Activated CD4-positive, CD25-positive, alpha-beta regulatory T cell treated with anti-CD3 and anti-CD28 coated beads, Interleukin-2, amount 50 U/mL, for 72 hours (primary cell): ENCODE measurements at regions not wholly inside any gene's neighbourhood (a gene's known extent, or its start where the extent isn't known, plus 50 kb on each side); places are given as distances from the start of the nearest gene placed in this dataset.

ENCODE experiments used
- DNase-seq: peaks from one replicate; pipeline ENCODE4 v3.0.0; 2021

GRCh38 chr4:3683077-3683743, 83.0 kb upstream of the ADRA2C start:
- no peak for DNase-seq

DNA sequence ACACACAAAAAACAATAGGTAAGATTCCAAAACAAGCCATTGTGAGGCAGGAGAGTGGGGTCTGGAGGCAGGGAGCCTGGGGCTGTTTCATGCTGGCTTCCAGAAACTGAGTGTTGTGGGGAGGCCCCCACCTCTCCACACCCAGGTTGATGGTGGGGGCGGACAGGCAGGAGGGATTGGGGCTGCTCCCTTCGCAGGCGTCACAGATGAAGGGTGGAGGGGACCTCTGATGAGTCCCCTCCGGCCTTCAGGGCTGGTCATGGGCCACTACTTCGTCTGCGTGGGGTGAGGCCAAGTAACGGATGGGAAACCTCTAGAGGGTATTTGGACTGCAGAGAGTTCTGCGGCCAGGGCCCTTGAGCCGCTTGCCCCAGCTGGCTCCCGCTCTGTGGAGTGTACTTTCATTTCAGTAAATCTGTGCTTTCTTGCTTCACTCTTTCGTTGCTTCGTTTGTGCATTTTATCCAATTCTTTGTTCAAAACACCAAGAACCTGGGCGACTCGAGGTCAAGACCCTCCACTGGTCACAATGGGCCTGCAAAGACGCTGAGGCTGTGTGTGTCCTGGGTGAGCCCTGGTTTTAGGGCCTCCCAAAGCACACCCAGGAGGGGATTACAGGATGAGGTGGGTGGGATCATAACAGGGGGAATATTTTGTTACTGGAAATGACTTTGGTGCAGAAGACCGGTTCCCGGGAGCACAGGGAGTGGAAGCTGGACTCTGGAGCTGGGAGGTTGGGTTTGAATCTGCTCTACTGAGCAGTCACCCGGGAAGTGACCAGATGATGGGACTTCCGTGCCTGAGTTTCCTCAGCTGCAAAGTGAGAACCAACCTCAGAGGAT, 83.7 kb upstream of the ADRA2C start:
- DNase-seq, result no peak

- no peak for DNase-seq
Measured at GRCh38 chr4:3681191-3681590, 85.0 kb upstream of the ADRA2C start.

- no peak for DNase-seq
Measured at GRCh38 chr4:3680656-3681055, 85.5 kb upstream of the ADRA2C start.

GRCh38 chr4:3679851-3680311, 86.3 kb upstream of the ADRA2C start:
- no peak for DNase-seq

- DNase-seq, result no peak
Measured at GRCh38 chr4:3679071-3679825, 86.9 kb upstream of the ADRA2C start.

- DNase-seq, result no peak
Measured at GRCh38 chr4:3677748-3678070, 88.5 kb upstream of the ADRA2C start.

DNA sequence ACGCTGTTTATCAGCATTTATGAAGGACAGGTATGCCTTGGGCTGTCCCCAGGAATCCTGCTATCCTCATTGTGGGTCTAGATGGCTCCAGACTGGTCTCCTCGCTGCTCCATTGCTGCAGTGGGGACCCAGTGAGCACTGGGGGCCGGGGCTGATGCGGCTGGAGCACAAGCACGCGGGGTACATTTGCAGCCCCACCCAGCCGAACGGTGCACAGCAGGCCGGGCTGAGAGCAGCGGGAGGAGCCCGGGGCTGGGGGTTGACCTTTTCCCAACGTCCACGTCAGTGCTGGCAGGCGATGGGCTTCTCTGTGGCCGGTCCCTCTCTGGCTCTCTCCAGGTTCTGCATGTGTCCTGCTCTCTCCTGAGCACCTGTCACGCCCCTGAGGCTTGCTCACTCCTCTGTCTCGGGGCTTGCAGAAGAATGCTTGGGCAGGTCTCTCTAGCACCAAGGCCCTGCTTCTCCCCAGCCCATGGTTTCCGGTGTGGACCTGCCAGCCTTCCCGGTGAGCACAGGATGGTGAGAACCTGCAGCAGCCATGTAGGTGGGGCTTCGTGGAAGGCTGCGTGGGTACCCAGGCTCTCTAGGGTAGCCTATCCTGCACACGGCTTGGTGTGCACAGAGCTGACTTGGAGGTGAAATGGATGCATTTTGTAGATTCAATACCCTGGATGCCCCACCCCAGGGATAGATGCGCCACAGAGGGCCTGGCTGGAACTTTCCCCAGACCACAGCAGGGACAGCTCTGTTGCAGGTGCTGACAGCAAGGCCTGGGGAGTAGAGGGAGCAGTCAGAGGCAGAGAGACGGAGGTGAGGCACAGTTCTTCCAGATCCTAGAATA, 89.1 kb upstream of the ADRA2C start:
- no peak for DNase-seq

DNA sequence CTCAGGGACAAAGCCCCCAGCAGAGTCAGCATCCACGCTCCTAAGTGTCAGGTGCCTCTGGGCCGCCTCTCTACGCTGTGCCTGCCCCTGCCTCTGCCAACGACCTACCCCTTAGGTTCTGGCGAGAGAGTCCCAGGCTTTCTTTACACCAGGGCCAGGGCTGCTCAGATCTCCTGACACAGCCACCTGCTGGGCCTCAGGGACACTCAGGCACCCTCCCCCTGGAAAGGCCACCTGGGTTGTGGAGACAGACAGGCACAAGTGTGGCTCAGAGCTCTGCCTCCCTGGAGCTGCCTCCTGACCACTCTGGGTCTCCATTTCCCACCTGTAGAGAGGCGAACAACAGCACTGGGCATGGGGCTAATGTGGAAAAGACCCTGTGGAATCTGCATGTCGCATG, 90.0 kb upstream of the ADRA2C start:
- DNase-seq, result no peak

DNA sequence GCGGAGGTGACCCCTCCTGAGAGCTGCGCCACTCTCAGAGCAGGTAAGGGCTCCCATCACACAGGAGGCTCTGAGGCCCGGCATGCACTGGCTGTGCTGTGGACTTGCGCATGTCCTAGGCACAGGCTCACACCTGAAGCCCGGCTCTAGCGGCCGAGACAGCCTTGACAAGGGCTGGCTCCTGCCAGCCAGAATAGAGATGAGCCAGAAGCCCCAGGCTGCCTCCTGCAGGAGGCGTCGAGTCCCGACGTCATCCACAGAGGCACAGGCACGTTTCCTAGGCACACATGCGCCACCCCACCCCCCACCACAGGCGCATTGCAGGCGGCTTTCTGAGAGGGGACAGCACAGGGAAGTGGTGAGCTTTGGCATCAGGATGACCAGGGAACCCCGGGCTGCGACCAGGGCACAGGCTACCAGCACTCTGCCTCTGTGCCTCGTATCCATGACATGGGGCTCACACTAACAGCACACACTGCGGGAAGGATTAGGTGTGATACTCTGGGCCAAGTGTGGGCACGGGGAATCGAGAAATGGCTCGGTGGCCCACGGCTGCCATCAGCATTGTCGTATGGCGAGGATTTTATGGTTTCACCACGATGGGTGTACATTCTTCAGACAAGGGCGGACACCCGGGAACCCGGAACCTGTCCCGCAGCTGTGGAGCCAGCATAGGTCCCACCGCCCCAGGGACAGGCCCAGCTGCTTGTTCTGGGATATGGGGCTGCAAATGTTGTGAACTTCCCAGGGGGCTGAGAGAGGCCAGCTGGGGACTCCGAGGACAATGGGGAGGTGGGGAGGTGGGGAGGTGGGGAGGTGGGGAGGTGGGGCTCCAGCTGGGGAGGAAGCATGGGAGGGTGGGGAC, 90.7 kb upstream of the ADRA2C start:
- no peak for DNase-seq

DNA sequence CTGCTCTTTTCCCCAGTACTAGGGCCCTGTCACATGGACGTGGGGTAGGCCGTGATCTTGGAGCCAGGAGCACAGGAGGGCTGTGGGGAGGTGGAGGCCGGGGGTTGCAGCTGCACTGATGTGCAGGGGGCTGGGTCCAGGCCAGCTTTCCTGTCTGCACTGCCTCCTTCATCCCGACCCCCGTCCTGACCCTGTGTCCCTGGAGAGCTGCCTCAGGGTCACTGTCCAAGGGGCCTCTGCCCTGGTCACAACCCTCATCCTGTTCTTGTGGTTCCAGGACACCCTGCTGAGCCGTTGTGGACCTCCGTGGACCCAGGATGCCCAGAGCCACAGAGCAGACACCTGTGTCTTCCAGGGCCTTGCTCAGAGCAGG, 91.7 kb upstream of the ADRA2C start:
- DNase-seq, result no peak

GRCh38 chr4:3673716-3674478, 92.3 kb upstream of the ADRA2C start:
- no peak for DNase-seq

DNA sequence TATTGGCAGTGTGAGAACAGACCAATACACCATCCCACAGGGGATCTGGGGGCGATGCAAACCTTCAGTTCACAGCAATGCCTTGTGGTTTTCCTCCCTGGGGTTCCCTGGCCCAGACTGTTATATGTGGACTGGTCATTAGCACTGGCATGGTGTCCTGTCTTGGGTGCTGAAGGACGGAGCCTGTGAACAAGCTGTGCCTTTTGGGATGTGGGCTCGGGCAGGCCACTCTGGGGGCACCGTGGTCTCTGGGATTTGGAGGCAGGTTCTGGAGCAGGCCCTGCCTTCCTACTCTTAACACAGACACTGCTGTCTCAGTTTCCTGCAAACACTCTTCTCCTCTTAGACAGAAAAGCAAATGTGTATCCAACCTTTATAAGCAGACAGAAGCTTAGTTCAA, 93.0 kb upstream of the ADRA2C start:
- DNase-seq, result no peak

GRCh38 chr4:3672465-3672831, 93.7 kb upstream of the ADRA2C start:
- no peak for DNase-seq

GRCh38 chr4:3671571-3672464, 94.4 kb upstream of the ADRA2C start:
- no peak for DNase-seq

- DNase-seq, result no peak
Measured at GRCh38 chr4:3670521-3671519, 95.4 kb upstream of the ADRA2C start.

DNA sequence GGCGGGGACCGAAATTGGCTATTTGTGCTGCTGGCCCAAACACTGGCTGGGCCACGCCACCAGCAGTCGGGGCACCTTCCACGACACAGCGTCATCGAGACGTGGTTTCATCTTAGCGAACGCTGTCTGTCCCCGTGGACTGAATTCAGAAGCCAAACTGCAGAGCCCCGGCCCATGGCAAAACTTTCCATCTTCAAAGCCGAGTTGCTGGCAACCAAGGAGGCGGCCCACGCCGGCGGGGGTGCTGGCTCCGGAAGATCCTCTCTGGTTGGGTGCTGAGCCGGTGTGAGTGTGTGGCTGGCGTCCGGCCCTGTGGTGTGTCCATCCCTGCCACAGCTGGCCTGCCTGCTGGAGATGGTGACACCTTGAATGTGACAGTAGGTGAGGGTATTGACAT, 96.6 kb upstream of the ADRA2C start:
- no peak for DNase-seq

DNA sequence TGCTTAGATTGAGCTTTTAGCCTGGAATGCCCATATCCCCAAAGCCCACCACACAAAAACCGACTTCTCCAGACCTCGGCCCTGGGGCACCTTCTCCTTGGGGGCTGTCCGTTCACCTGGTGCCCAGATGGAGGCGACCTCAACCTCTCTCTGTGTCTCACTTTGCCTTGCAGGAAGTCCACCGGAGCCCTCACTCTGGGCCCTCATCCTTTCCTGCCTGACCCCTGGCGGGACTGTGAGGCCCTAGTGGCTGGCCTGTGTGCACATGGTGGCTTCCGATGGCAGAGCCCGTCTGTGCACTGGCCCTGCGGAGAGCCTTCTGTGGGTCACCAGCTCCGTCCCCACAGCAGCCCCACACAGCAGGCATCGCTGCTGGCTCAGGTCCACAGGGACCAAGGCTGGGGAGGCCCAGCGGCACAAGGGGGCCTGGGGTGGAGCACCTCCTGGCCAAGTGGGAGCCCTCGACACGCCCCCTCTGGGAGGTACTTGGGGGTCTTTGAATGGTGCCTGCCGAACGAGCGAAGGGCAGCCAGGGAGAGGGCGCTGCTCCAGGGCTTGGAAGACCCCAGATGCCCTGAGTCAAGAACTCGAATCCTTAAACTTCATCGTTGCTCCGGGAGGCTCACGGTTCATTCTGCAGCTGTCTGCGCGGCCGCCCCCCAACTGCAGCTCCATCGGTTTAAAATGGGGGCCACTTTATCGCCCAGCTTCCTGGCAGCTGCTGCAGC, 97.2 kb upstream of the ADRA2C start:
- DNase-seq, result no peak
